ENCODE measurements at regions not wholly inside any gene's neighbourhood (a gene's known extent, or its start where the extent isn't known, plus 50 kb on each side); places are given as distances from the start of the nearest gene placed in this dataset.

- TF ChIP-seq CTCF (IDR thresholded peaks at IDR 0.05; ENCODE audit: low read depth, low read length) (no peak), POLR2A (IDR thresholded peaks at IDR 0.05; ENCODE audit: extremely low read depth, insufficient read length) (no peak), MYC (IDR thresholded peaks at IDR 0.05; ENCODE audit: low read depth, low read length) (no peak)
These were observed 63.7 kb upstream of the CTNNBL1 start for GRCh38 chr20:37630166-37630565.

Data from NB4 (cell line).